GM23248 (cell line): ENCODE measurements at regions not wholly inside any gene's neighbourhood (a gene's known extent, or its start where the extent isn't known, plus 50 kb on each side); places are given as distances from the start of the nearest gene placed in this dataset.

Experiments
- DNase-seq: peaks from one replicate; pipeline ENCODE4 v3.0.0-alpha.2; 2015
- H2AFZ ChIP-seq: fragments of 200-600 bp; sonication (generic); 2 replicates; pipeline ENCODE4 v1.6.1; 2016; ENCODE audit warnings: antibody characterized with exemption
- H3F3A ChIP-seq: fragments of 200-600 bp; sonication (generic); 2 replicates; pipeline ENCODE4 v1.6.1; 2016; ENCODE audit warnings: mild to moderate bottlenecking, antibody characterized with exemption, mixed run types; ENCODE audit not compliant: insufficient read depth
- H3K27ac ChIP-seq: fragments of 200-600 bp; sonication (generic); 2 replicates; pipeline ENCODE4 v1.5.1; 2016; ENCODE audit warnings: mild to moderate bottlenecking
- H3K27me3 ChIP-seq: fragments of 200-600 bp; sonication (generic); replicated peaks from 2 replicates; pipeline ENCODE4 v1.6.1; 2016; ENCODE audit warnings: mild to moderate bottlenecking; ENCODE audit not compliant: insufficient read depth
- H3K36me3 ChIP-seq: fragments of 200-600 bp; sonication (generic); 2 replicates; pipeline ENCODE4 v1.6.1; 2016; ENCODE audit warnings: low read depth, mild to moderate bottlenecking
- H3K4me1 ChIP-seq: fragments of 200-600 bp; sonication (generic); 2 replicates; pipeline ENCODE4 v1.6.1; 2016; ENCODE audit warnings: mild to moderate bottlenecking; ENCODE audit not compliant: insufficient read depth
- H3K4me2 ChIP-seq: fragments of 200-600 bp; sonication (generic); one replicate; pipeline ENCODE4 v1.6.1; 2016; ENCODE audit warnings: mild to moderate bottlenecking; ENCODE audit not compliant: unreplicated experiment
- H3K4me3 ChIP-seq: fragments of 200-600 bp; sonication (generic); 2 replicates; pipeline ENCODE4 v1.5.1; 2016; ENCODE audit warnings: mild to moderate bottlenecking
- H3K79me2 ChIP-seq: fragments of 200-600 bp; sonication (generic); 2 replicates; pipeline ENCODE4 v1.6.1; 2016; ENCODE audit warnings: mild to moderate bottlenecking; ENCODE audit not compliant: insufficient read depth
- H3K9ac ChIP-seq: fragments of 200-600 bp; sonication (generic); 2 replicates; pipeline ENCODE4 v1.6.1; 2016; ENCODE audit warnings: mild to moderate bottlenecking
- H3K9me2 ChIP-seq: fragments of 200-600 bp; sonication (generic); 2 replicates; pipeline ENCODE4 v1.6.1; 2016; ENCODE audit warnings: mixed run types, mild to moderate bottlenecking, moderate library complexity; ENCODE audit not compliant: insufficient read depth
- H3K9me3 ChIP-seq: fragments of 200-600 bp; sonication (generic); one replicate; pipeline ENCODE4 v1.6.1; 2017; ENCODE audit warnings: low read depth
- H4K20me1 ChIP-seq: fragments of 200-600 bp; sonication (generic); 2 replicates; pipeline ENCODE4 v1.6.0; 2016; ENCODE audit not compliant: insufficient read depth
- EZH2 ChIP-seq: fragments of 200-600 bp; sonication (generic); IDR thresholded peaks from 2 replicates; pipeline ENCODE4 v1.6.1; 2018; ENCODE audit warnings: antibody characterized with exemption, mild to moderate bottlenecking; ENCODE audit not compliant: insufficient read depth, poor library complexity, severe bottlenecking
- EZH2phosphoT487 ChIP-seq: fragments of 200-600 bp; sonication (generic); IDR thresholded peaks from 2 replicates; pipeline ENCODE4 v1.6.1; 2018; ENCODE audit warnings: antibody characterized with exemption, moderate library complexity, mild to moderate bottlenecking, low read depth; ENCODE audit not compliant: insufficient read depth
- WGBS, 2 experiments: methylation state at CpG; one replicate each; pipeline ENCODE4 v1.1.6; 2015 to 2017; ENCODE audit warnings: low lambda C conversion rate in 2 of 2, low coverage in 1 of 2; ENCODE audit errors: missing lambda C conversion rate in 2 of 2; 5-methylcytosine and 5-hydroxymethylcytosine counted together
- in situ Hi-C: fragments of 300-500 bp; cut with MboI; formaldehyde crosslinking; loops from 2 replicates; pipeline ENCODE4 v1.15.0; 2020

GRCh38 chr18:9025091-9025838, 77.2 kb upstream of the NDUFV2 start:
- 46% methylated on average over 4 of the region's 4 CpGs for WGBS, 2 experiments
- H4K20me1 ChIP-seq: no peaks in the 10 kb centered on the region
- TF ChIP-seq EZH2 (no peak), EZH2phosphoT487 (no peak)
- no peak overlapping the region for H3K9ac ChIP-seq
- no peak overlapping the region for H3K4me3 ChIP-seq
- H3K27ac ChIP-seq: no peak overlapping the region
- in situ Hi-C loops: no loop called here
- H3K27me3 ChIP-seq: no peaks in the 10 kb centered on the region
- no peak overlapping the region for H3K4me2 ChIP-seq
- no peaks in the 10 kb centered on the region for H3K79me2 ChIP-seq
- peak; percentile 83 for DNase-seq
- H3K9me3 ChIP-seq: no peaks in the 10 kb centered on the region
- no peak overlapping the region for H2AFZ ChIP-seq
- no peaks in the 10 kb centered on the region for H3K9me2 ChIP-seq
- no peaks in the 10 kb centered on the region for H3K36me3 ChIP-seq
- H3K4me1 ChIP-seq: peaks cover 39% of the 10 kb centered on the region
- peaks cover 6% of the 10 kb centered on the region for H3F3A ChIP-seq

DNA sequence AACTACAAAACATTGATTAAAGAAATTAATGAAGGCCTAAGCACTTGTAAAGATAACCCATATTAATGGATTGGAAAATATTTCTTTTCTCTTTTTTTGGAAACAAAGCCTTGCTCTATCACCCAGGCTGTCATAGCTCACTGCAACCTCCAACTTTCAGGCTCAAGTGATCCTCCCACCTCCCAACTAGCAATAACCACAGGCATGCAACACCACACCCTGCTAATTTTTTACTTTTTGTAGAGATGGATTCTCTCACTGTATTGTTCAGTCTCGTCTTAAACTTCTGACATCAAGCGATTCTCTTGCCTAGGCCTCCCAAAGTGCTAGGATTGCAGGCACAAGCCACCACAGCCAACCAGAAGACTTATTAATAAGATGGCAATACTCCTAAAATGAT, 73.4 kb upstream of the NDUFV2 start:
- no peaks in the 10 kb centered on the region for H4K20me1 ChIP-seq
- no peaks in the 10 kb centered on the region for H3K36me3 ChIP-seq
- TF ChIP-seq EZH2phosphoT487 (no peak), EZH2 (no peak)
- no peaks in the 10 kb centered on the region for H3K27me3 ChIP-seq
- in situ Hi-C loops: no loop called here
- H3K4me2 ChIP-seq: peak overlapping the region; percentile 53
- no peaks in the 10 kb centered on the region for H3K79me2 ChIP-seq
- H3K9me3 ChIP-seq: no peaks in the 10 kb centered on the region
- H3K4me3 ChIP-seq: no peak overlapping the region
- 38 to 63% methylated on average over 2 of the region's 2 CpGs for WGBS, 2 experiments
- H3K9ac ChIP-seq: no peak overlapping the region
- DNase-seq: peak; percentile 60
- peaks cover 27% of the 10 kb centered on the region for H3K4me1 ChIP-seq
- H3F3A ChIP-seq: peaks cover 6% of the 10 kb centered on the region
- no peaks in the 10 kb centered on the region for H3K9me2 ChIP-seq
- peak overlapping the region; percentile 15 for H2AFZ ChIP-seq
- H3K27ac ChIP-seq: no peak overlapping the region

- Histone ChIP-seq H3K4me3 (no peak overlapping the region), H3K27ac (no peak overlapping the region), H3K9me3 (no peaks in the 10 kb centered on the region), H3K9me2 (no peaks in the 10 kb centered on the region), H3K27me3 (no peaks in the 10 kb centered on the region), H3K4me2 (no peak overlapping the region), H3K9ac (no peak overlapping the region), H3K4me1 (peaks cover 14% of the 10 kb centered on the region), H3K36me3 (no peaks in the 10 kb centered on the region), H4K20me1 (no peaks in the 10 kb centered on the region), H3K79me2 (no peaks in the 10 kb centered on the region), H2AFZ (no peak overlapping the region), H3F3A (no peaks in the 10 kb centered on the region)
- no peak for TF ChIP-seq EZH2phosphoT487
- TF ChIP-seq EZH2: no peak
- DNase-seq: no peak
- in situ Hi-C loops: no loop called here
- 68 to 69% methylated on average over 7 of the region's 7 CpGs for WGBS, 2 experiments
Measured at GRCh38 chr18:9032519-9032918, 70.0 kb upstream of the NDUFV2 start.

- Histone ChIP-seq H4K20me1 (no peaks in the 10 kb centered on the region), H3K4me2 (peak overlapping the region; percentile 18), H3F3A (peaks cover 10% of the 10 kb centered on the region), H3K36me3 (no peaks in the 10 kb centered on the region), H3K9me2 (no peaks in the 10 kb centered on the region), H3K79me2 (no peaks in the 10 kb centered on the region), H3K27ac (peak overlapping the region; percentile 53), H3K9me3 (no peaks in the 10 kb centered on the region), H3K4me1 (peaks cover 9% of the 10 kb centered on the region), H3K9ac (peak overlapping the region; percentile 29), H2AFZ (peak overlapping the region; percentile 74), H3K27me3 (no peaks in the 10 kb centered on the region), H3K4me3 (no peak overlapping the region)
- WGBS, 2 experiments: 92 to 94% methylated on average over 7 of the region's 7 CpGs
- in situ Hi-C loops: no loop called here
- TF ChIP-seq EZH2phosphoT487: no peak
- TF ChIP-seq EZH2: no peak
- DNase-seq: peak; percentile 32
Measured at GRCh38 chr18:9038277-9038871, 64.1 kb upstream of the NDUFV2 start.
